ENCODE measurements at regions not wholly inside any gene's neighbourhood (a gene's known extent, or its start where the extent isn't known, plus 50 kb on each side); places are given as distances from the start of the nearest gene placed in this dataset.

DNA sequence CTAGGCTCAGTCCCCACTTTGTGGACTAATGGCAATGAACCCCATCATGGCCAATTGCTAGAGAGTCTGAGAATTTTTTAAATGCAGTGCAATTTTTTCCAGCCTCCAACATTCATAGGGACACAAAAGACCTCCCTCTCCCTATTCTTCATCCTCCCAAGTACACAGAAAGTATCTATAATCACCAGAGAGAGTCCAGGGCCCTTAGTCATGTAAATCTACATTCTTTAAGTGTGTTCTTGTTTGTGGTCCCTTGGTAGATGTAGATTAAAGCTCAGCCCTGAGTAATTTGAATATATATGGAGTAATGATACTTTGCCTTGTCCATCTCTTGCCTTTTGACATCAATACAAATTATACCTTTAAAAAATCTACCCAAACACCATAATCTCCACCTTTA, 51.3 kb upstream of the ATXN3L start:
- H3K27ac ChIP-seq (ENCODE audit: low read depth, low read length): no peak overlapping the region
- no peaks in the 10 kb centered on the region for H3K27me3 ChIP-seq (ENCODE audit: control insufficient read depth, low read length)
- H3K4me2 ChIP-seq (ENCODE audit: low read length): no peak overlapping the region
- H3K79me2 ChIP-seq (ENCODE audit: control insufficient read depth, low read length): no peaks in the 10 kb centered on the region
- H3K36me3 ChIP-seq (ENCODE audit: control insufficient read depth, low read length): no peaks in the 10 kb centered on the region
- no peaks in the 10 kb centered on the region for H3K9me3 ChIP-seq (ENCODE audit: control insufficient read depth, insufficient read depth, low read length)
- H3F3A ChIP-seq (ENCODE audit: control insufficient read depth, insufficient read depth): no peaks in the 10 kb centered on the region
- no peaks in the 10 kb centered on the region for H3K4me1 ChIP-seq (ENCODE audit: control insufficient read depth, low read length)
- TF ChIP-seq EZH2phosphoT487 (IDR thresholded peaks at IDR 0.05; ENCODE audit: borderline replicate concordance, low read length): no peak
- TF ChIP-seq, protein P1, sequence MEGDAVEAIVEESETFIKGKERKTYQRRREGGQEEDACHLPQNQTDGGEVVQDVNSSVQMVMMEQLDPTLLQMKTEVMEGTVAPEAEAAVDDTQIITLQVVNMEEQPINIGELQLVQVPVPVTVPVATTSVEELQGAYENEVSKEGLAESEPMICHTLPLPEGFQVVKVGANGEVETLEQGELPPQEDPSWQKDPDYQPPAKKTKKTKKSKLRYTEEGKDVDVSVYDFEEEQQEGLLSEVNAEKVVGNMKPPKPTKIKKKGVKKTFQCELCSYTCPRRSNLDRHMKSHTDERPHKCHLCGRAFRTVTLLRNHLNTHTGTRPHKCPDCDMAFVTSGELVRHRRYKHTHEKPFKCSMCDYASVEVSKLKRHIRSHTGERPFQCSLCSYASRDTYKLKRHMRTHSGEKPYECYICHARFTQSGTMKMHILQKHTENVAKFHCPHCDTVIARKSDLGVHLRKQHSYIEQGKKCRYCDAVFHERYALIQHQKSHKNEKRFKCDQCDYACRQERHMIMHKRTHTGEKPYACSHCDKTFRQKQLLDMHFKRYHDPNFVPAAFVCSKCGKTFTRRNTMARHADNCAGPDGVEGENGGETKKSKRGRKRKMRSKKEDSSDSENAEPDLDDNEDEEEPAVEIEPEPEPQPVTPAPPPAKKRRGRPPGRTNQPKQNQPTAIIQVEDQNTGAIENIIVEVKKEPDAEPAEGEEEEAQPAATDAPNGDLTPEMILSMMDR (IDR thresholded peaks at IDR 0.05; ENCODE audit: low read depth, low read length, poor library complexity, severe bottlenecking): no peak
- no peaks in the 10 kb centered on the region for H4K20me1 ChIP-seq (ENCODE audit: control insufficient read depth, insufficient read depth, low read depth, low read length)
- no peak overlapping the region for H3K4me3 ChIP-seq (ENCODE audit: low read length)
- H3K9me2 ChIP-seq (replicated peaks; ENCODE audit: control insufficient read depth, low read length): no peaks in the 10 kb centered on the region

DNA sequence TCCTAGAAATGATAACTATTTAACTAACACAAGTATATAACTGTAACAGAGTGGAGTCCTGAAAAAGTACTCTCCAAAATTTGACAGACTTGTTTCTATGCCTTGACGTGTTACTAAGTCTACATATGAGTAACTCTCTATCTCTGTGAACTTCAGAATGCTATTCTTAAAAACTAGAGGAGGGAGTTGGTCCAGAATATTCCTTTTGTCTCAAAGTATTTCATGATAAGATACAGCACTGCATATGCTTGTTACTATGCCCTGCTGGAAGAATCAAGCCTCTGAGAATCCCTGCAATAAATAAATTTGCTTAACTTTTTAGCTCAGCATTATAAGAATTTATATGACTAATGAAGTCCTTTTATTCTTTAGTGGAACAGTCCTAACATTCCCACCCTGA, 50.9 kb upstream of the ATXN3L start:
- H3K9me2 ChIP-seq (replicated peaks; ENCODE audit: control insufficient read depth, low read length): no peaks in the 10 kb centered on the region
- no peak overlapping the region for H3K27ac ChIP-seq (ENCODE audit: low read depth, low read length)
- H3K9me3 ChIP-seq (ENCODE audit: control insufficient read depth, insufficient read depth, low read length): no peaks in the 10 kb centered on the region
- no peaks in the 10 kb centered on the region for H3F3A ChIP-seq (ENCODE audit: control insufficient read depth, insufficient read depth)
- no peak overlapping the region for H3K4me3 ChIP-seq (ENCODE audit: low read length)
- H3K4me2 ChIP-seq (ENCODE audit: low read length): no peak overlapping the region
- H3K4me1 ChIP-seq (ENCODE audit: control insufficient read depth, low read length): no peaks in the 10 kb centered on the region
- TF ChIP-seq, protein P1 (IDR thresholded peaks at IDR 0.05; ENCODE audit: low read depth, low read length, poor library complexity, severe bottlenecking): no peak
- no peak for TF ChIP-seq EZH2phosphoT487 (IDR thresholded peaks at IDR 0.05; ENCODE audit: borderline replicate concordance, low read length)
- no peaks in the 10 kb centered on the region for H3K27me3 ChIP-seq (ENCODE audit: control insufficient read depth, low read length)
- no peaks in the 10 kb centered on the region for H3K36me3 ChIP-seq (ENCODE audit: control insufficient read depth, low read length)
- no peaks in the 10 kb centered on the region for H3K79me2 ChIP-seq (ENCODE audit: control insufficient read depth, low read length)
- H4K20me1 ChIP-seq (ENCODE audit: control insufficient read depth, insufficient read depth, low read depth, low read length): no peaks in the 10 kb centered on the region
